Effector memory CD4-positive, alpha-beta T cell (primary cell): ENCODE measurements at regions not wholly inside any gene's neighbourhood (a gene's known extent, or its start where the extent isn't known, plus 50 kb on each side); places are given as distances from the start of the nearest gene placed in this dataset.

Experiments
- DNase-seq, 3 donors: peaks; one replicate each; pipeline ENCODE4 v3.0.0-alpha.2; 2020
- H3K27ac ChIP-seq: 2 replicates; pipeline ENCODE4 v1.7.0; 2013; ENCODE audit warnings: mild to moderate bottlenecking, low read length, moderate library complexity; ENCODE audit not compliant: insufficient read depth, poor library complexity, severe bottlenecking
- H3K27me3 ChIP-seq: replicated peaks from 2 replicates; pipeline ENCODE4 v1.7.0; 2013; ENCODE audit warnings: mild to moderate bottlenecking, low read length; ENCODE audit not compliant: insufficient read depth, control insufficient read depth, poor library complexity, severe bottlenecking
- H3K36me3 ChIP-seq: 2 replicates; pipeline ENCODE4 v1.7.0; 2013; ENCODE audit warnings: mild to moderate bottlenecking, low read length, moderate library complexity; ENCODE audit not compliant: control insufficient read depth, insufficient read depth
- H3K4me1 ChIP-seq: 2 replicates; pipeline ENCODE4 v1.7.0; 2013; ENCODE audit warnings: low read length, mild to moderate bottlenecking; ENCODE audit not compliant: control insufficient read depth, insufficient read depth, poor library complexity, severe bottlenecking
- H3K4me3 ChIP-seq: 2 replicates; pipeline ENCODE4 v1.7.0; 2013; ENCODE audit warnings: low read length, low read depth, mild to moderate bottlenecking; ENCODE audit not compliant: insufficient read depth, poor library complexity, severe bottlenecking
- H3K9me3 ChIP-seq: 2 replicates; pipeline ENCODE4 v1.7.0; 2013; ENCODE audit warnings: mild to moderate bottlenecking, low read length, moderate library complexity; ENCODE audit not compliant: control insufficient read depth

- DNase-seq, result no peak
- no peak overlapping the region for H3K4me3 ChIP-seq
- H3K36me3 ChIP-seq, result no peaks in the 10 kb centered on the region
- H3K9me3 ChIP-seq, result no peaks in the 10 kb centered on the region
- no peak overlapping the region for H3K27ac ChIP-seq
- H3K27me3 ChIP-seq, result no peaks in the 10 kb centered on the region
- H3K4me1 ChIP-seq, result no peaks in the 10 kb centered on the region
Measured at GRCh38 chr2:43078781-43079755, 147.3 kb downstream of the ZFP36L2 start.

- H3K4me3 ChIP-seq, result no peak overlapping the region
- H3K27ac ChIP-seq, result no peak overlapping the region
- no peaks in the 10 kb centered on the region for H3K36me3 ChIP-seq
- H3K4me1 ChIP-seq, result no peaks in the 10 kb centered on the region
- H3K27me3 ChIP-seq, result no peaks in the 10 kb centered on the region
- DNase-seq, result no peak
- H3K9me3 ChIP-seq, result no peaks in the 10 kb centered on the region
Measured at GRCh38 chr2:43078301-43078700, 148.1 kb downstream of the ZFP36L2 start.

DNA sequence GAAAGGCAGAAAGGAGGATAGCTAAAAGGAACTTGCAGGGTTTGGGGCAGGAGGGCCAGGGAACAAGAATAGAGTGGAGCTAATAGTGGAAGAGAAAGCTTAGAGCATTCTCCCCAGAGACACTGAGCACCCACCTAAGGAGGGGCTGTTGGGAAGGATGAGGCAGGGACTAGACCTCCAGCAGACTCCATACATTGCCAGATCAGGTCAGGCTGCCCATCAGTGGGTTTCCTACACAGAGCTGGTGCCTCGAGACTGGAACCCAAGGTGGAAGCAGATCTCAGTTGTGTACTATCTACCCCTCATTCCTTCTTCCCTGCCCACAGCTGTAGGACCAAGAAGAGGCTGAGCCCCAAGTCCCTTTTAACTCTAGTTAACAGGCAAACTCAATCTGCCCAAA, 148.5 kb downstream of the ZFP36L2 start:
- no peaks in the 10 kb centered on the region for H3K9me3 ChIP-seq
- H3K4me1 ChIP-seq, result no peaks in the 10 kb centered on the region
- H3K4me3 ChIP-seq, result no peak overlapping the region
- H3K27me3 ChIP-seq, result no peaks in the 10 kb centered on the region
- DNase-seq, result no peak
- H3K36me3 ChIP-seq, result no peaks in the 10 kb centered on the region
- H3K27ac ChIP-seq, result no peak overlapping the region

DNA sequence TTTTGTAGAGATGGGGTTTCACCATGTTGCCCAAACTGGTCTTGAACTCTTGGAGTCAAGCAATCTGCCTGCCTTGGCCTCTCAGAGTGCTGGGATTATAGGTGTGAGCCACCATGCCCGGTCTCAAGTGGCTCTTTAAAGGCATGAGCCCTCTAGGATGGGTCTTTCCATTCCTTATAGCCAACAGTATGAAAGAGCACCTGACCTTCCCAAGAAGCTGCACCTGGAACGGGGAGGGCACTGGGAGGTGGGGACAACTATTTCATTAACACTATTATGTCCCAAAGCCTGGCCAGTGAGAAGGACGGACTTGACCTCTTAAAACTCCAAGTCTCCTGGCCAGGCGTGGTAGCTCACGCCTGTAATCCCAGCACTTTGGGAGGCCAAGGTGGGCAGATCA, 149.7 kb downstream of the ZFP36L2 start:
- Histone ChIP-seq H3K4me3 (no peak overlapping the region), H3K9me3 (no peaks in the 10 kb centered on the region), H3K27ac (no peak overlapping the region), H3K36me3 (no peaks in the 10 kb centered on the region), H3K27me3 (no peaks in the 10 kb centered on the region), H3K4me1 (no peaks in the 10 kb centered on the region)
- no peak for DNase-seq

GRCh38 chr2:43075811-43076585, 150.4 kb downstream of the ZFP36L2 start:
- no peaks in the 10 kb centered on the region for H3K27me3 ChIP-seq
- H3K9me3 ChIP-seq, result no peaks in the 10 kb centered on the region
- H3K27ac ChIP-seq, result no peak overlapping the region
- no peaks in the 10 kb centered on the region for H3K36me3 ChIP-seq
- no peak overlapping the region for H3K4me3 ChIP-seq
- H3K4me1 ChIP-seq, result no peaks in the 10 kb centered on the region
- no peak for DNase-seq

DNA sequence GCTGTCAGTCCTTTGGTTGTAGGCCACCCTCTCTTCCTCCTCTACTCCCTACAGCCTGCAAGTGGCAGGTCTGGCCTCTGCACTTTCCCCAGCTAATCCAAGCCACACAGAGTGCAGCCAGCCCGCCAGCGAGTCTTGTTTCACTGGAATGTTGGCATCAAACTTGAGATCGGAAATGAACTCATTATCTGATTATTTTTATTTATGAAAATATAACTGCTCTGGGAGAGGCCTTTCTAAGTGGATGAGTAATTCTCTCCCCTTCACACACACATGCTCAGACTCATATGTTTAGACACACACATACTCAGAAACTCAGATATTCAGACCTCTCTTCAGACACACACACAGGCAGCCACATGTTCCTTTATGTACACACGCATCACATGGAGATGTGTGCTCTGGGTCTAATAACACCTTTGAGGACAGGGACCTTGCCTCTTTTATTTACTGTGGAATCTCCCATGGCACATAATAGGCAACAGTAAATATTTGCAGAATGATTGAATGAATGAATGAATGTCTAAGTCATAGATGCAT, 151.3 kb downstream of the ZFP36L2 start:
- no peak overlapping the region for H3K27ac ChIP-seq

GRCh38 chr2:43074592-43075053, 151.8 kb downstream of the ZFP36L2 start:
- Histone ChIP-seq H3K27ac (no peak overlapping the region), H3K9me3 (no peaks in the 10 kb centered on the region), H3K4me1 (no peaks in the 10 kb centered on the region), H3K4me3 (no peak overlapping the region), H3K27me3 (no peaks in the 10 kb centered on the region), H3K36me3 (no peaks in the 10 kb centered on the region)
- no peak for DNase-seq

More for the DNA sequence above, 151.3 kb downstream of the ZFP36L2 start:
- Histone ChIP-seq H3K27me3 (no peaks in the 10 kb centered on the region), H3K4me3 (no peak overlapping the region), H3K4me1 (no peaks in the 10 kb centered on the region), H3K36me3 (no peaks in the 10 kb centered on the region), H3K9me3 (no peaks in the 10 kb centered on the region)
- no peak for DNase-seq

DNA sequence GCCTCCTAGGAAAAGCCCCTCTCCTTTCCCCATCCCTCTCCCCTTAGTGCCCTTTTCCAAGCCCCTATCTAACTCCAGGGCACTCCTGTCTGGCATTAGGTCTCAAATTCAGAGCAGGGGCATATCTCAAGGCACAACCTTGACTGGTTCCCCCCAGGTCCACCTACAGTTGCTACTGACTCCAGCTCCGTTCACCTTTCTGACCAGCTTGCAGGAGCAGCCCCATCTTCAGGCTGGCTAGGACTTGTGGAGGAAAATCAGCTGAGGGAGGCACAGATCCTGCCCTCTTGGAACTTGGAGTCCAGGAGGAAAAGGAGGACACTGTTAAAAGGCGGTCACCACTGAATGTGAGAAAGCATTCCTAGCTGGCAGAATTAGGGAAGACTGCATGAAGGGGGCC, 152.4 kb downstream of the ZFP36L2 start:
- H3K4me1 ChIP-seq, result no peaks in the 10 kb centered on the region
- no peak overlapping the region for H3K27ac ChIP-seq
- DNase-seq, result no peak
- H3K36me3 ChIP-seq, result no peaks in the 10 kb centered on the region
- H3K27me3 ChIP-seq, result no peaks in the 10 kb centered on the region
- H3K9me3 ChIP-seq, result no peaks in the 10 kb centered on the region
- no peak overlapping the region for H3K4me3 ChIP-seq

DNA sequence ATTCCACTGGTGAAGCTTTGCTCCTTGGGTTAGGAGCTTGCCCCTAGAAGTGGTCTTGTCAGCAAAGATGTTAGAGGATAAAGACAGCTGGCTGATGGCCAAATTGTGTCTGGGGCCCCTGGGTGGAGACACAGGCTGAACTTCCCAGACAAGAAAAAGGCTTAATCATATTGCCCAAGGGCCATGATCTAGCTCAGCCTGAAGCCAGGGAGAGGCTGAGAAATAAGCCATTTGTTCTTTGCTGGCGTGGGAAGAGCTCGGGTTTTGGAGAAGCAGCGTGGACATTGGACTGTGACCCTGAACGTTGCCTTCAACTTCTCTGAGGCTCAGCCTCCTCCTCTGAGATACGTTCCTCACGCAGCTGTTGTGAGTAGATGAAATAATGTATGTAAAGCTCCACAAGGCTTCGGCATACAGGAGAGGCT, 153.0 kb downstream of the ZFP36L2 start:
- no peak overlapping the region for H3K4me3 ChIP-seq
- H3K36me3 ChIP-seq, result no peaks in the 10 kb centered on the region
- DNase-seq, result no peak
- no peaks in the 10 kb centered on the region for H3K27me3 ChIP-seq
- H3K9me3 ChIP-seq, result no peaks in the 10 kb centered on the region
- H3K27ac ChIP-seq, result no peak overlapping the region
- no peaks in the 10 kb centered on the region for H3K4me1 ChIP-seq
